RWPE2 (cell line): ENCODE measurements at regions not wholly inside any gene's neighbourhood (a gene's known extent, or its start where the extent isn't known, plus 50 kb on each side); places are given as distances from the start of the nearest gene placed in this dataset.

Experiments
- ATAC-seq: fragments of 200-7000 bp; cut with Tn5 transposase; 3 replicates; pipeline ENCODE4 v1.9.1; 2021; ENCODE audit warnings: low read depth
- DNase-seq: peaks from one replicate; pipeline ENCODE4 v3.0.0-alpha.2; 2020; ENCODE audit warnings: low spot score
- H3K27ac ChIP-seq: fragments of 450-650 bp; 2 replicates; pipeline ENCODE4 v1.5.1; 2017; ENCODE audit warnings: mild to moderate bottlenecking; ENCODE audit not compliant: poor library complexity, severe bottlenecking
- H3K27me3 ChIP-seq: fragments of 250-450 bp; sonication (Bioruptor Pico); 2 replicates; pipeline ENCODE4 v1.5.1; 2021; ENCODE audit warnings: mild to moderate bottlenecking, moderate library complexity; ENCODE audit not compliant: insufficient read depth, poor library complexity, severe bottlenecking
- H3K36me3 ChIP-seq: fragments of 250-450 bp; sonication (Bioruptor Pico); 2 replicates; pipeline ENCODE4 v1.5.1; 2020; ENCODE audit warnings: low read depth, mild to moderate bottlenecking, moderate library complexity
- H3K4me1 ChIP-seq: fragments of 250-450 bp; sonication (Bioruptor Pico); 2 replicates; pipeline ENCODE4 v1.5.1; 2021; ENCODE audit warnings: mild to moderate bottlenecking, moderate library complexity; ENCODE audit not compliant: insufficient read depth, poor library complexity, severe bottlenecking
- H3K4me3 ChIP-seq: fragments of 250-450 bp; sonication (Bioruptor Pico); 2 replicates; pipeline ENCODE4 v1.5.1; 2021; ENCODE audit warnings: mild to moderate bottlenecking, moderate library complexity; ENCODE audit not compliant: severe bottlenecking
- H3K9me3 ChIP-seq: fragments of 250-450 bp; sonication (Bioruptor Pico); 2 replicates; pipeline ENCODE4 v1.5.1; 2021; ENCODE audit warnings: mild to moderate bottlenecking, moderate library complexity; ENCODE audit not compliant: severe bottlenecking
- CTCF ChIP-seq: fragments of 450-650 bp; IDR thresholded peaks from one replicate; pipeline ENCODE4 v1.5.1; 2017; ENCODE audit warnings: mild to moderate bottlenecking, moderate library complexity; ENCODE audit not compliant: poor library complexity, severe bottlenecking

GRCh38 chr5:12392246-12392645 is 488.0 kb upstream of the CTNND2 start:
- H3K27ac ChIP-seq, result no peak overlapping the region
- no peaks in the 10 kb centered on the region for H3K27me3 ChIP-seq
- no peaks in the 10 kb centered on the region for H3K9me3 ChIP-seq
- H3K4me3 ChIP-seq, result no peak overlapping the region
- TF ChIP-seq CTCF, result no peak
- H3K4me1 ChIP-seq, result peaks cover 3% of the 10 kb centered on the region
- H3K36me3 ChIP-seq, result no peaks in the 10 kb centered on the region
- DNase-seq (no peak), ATAC-seq (no peak)

- ATAC-seq, result no peak
- no peak for TF ChIP-seq CTCF
Measured at GRCh38 chr5:12385095-12385494, 480.8 kb upstream of the CTNND2 start.

DNA sequence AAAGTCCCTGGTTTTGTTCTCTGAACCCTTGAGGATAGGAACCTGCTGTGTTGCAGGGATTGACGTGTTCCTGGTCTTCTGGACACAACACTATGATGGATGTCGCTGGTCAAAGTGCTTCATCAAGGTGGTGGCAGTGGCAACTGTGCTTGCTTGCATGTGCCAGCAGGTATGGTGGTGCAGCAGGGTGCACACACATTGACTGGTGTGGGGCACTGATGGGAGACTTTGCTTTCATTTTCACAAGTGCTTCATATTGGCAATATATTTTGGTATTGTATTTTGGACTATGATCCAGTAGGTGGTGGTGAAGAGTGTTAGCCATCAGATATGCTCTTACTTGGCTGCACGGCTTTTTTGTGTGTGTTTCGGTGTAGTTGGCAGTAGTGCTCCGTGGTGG is 479.8 kb upstream of the CTNND2 start:
- no peaks in the 10 kb centered on the region for H3K4me1 ChIP-seq
- ATAC-seq, result no peak
- H3K36me3 ChIP-seq, result no peaks in the 10 kb centered on the region
- no peak overlapping the region for H3K4me3 ChIP-seq
- TF ChIP-seq CTCF, result no peak
- H3K9me3 ChIP-seq, result no peaks in the 10 kb centered on the region
- H3K27me3 ChIP-seq, result no peaks in the 10 kb centered on the region
- no peak for DNase-seq
- H3K27ac ChIP-seq, result no peak overlapping the region

More at GRCh38 chr5:12385095-12385494, 480.8 kb upstream of the CTNND2 start:
- no peak for DNase-seq
- Histone ChIP-seq H3K27ac (no peak overlapping the region), H3K9me3 (no peaks in the 10 kb centered on the region), H3K4me1 (no peaks in the 10 kb centered on the region), H3K27me3 (no peaks in the 10 kb centered on the region), H3K4me3 (no peak overlapping the region), H3K36me3 (no peaks in the 10 kb centered on the region)

- Histone ChIP-seq H3K4me3 (no peak overlapping the region), H3K27me3 (no peaks in the 10 kb centered on the region), H3K4me1 (peaks cover 10% of the 10 kb centered on the region), H3K9me3 (no peaks in the 10 kb centered on the region), H3K27ac (no peak overlapping the region), H3K36me3 (no peaks in the 10 kb centered on the region)
- TF ChIP-seq CTCF, result no peak
- no peak for DNase-seq
- ATAC-seq, result no peak
Measured at GRCh38 chr5:12367973-12368372, 463.7 kb upstream of the CTNND2 start.

DNA sequence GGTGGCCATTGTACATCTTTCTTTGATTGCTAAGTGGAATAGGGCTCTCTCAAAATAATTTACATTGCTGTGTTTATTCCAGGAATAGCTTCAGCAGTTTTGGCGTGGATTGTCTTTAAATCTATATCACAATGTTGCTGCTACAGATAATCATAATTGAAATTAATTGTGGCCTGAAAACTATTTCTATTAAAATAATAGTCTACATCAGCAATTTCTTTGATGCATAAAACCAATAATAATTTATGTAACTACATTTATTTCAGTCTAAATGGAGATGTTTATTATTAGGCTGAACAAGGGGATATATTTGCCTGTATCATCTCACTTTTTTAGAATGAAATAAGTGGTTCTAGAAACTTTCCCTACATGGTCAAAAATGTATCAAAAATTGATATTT is 456.0 kb upstream of the CTNND2 start:
- peaks cover 15% of the 10 kb centered on the region for H3K4me1 ChIP-seq
- DNase-seq (no peak), ATAC-seq (no peak)
- no peaks in the 10 kb centered on the region for H3K27me3 ChIP-seq
- H3K36me3 ChIP-seq, result no peaks in the 10 kb centered on the region
- H3K27ac ChIP-seq, result no peak overlapping the region
- H3K9me3 ChIP-seq, result no peaks in the 10 kb centered on the region
- H3K4me3 ChIP-seq, result no peak overlapping the region
- no peak for TF ChIP-seq CTCF
